Neural cell (in vitro differentiated cells): ENCODE measurements at regions not wholly inside any gene's neighbourhood (a gene's known extent, or its start where the extent isn't known, plus 50 kb on each side); places are given as distances from the start of the nearest gene placed in this dataset.

Experiments used
- MXI1 ChIP-seq: fragments of 450-650 bp; conservative IDR thresholded peaks from 2 replicates; pipeline ENCODE4 v1.6.1; 2014; ENCODE audit warnings: antibody characterized with exemption, mild to moderate bottlenecking; ENCODE audit not compliant: poor library complexity, severe bottlenecking
- SMC3 ChIP-seq: fragments of 450-650 bp; conservative IDR thresholded peaks from 2 replicates; pipeline ENCODE4 v1.6.1; 2014; ENCODE audit warnings: antibody characterized with exemption, mild to moderate bottlenecking, moderate library complexity; ENCODE audit not compliant: poor library complexity
- TF ChIP-seq, protein P1 (sequence below): fragments of 450-650 bp; IDR thresholded peaks from 2 replicates; pipeline ENCODE4 v1.5.1; 2014; ENCODE audit warnings: antibody characterized with exemption, mild to moderate bottlenecking, moderate library complexity; ENCODE audit not compliant: poor library complexity, severe bottlenecking

DNA sequence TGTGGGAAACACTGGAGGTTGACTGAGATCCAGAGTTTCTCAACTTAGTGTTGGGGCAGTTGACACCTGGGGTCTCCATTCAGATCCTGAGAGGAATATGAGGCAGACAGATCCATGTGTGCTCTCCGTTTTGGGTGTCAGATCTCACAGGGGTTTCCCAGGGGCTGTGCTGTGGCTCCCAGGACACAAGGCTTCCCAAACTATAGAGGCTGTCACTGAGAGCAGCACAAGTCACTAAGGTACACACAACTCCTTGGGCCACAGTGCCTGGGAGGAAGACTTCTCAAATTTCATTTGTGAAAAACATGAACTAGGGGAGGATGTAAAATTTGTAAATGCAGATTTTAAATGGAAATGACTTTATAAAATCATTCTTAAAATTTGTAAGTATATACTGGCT lies 363.6 kb downstream of the FBXO8 start:
- TF ChIP-seq SMC3, result no peak
- TF ChIP-seq, protein P1, sequence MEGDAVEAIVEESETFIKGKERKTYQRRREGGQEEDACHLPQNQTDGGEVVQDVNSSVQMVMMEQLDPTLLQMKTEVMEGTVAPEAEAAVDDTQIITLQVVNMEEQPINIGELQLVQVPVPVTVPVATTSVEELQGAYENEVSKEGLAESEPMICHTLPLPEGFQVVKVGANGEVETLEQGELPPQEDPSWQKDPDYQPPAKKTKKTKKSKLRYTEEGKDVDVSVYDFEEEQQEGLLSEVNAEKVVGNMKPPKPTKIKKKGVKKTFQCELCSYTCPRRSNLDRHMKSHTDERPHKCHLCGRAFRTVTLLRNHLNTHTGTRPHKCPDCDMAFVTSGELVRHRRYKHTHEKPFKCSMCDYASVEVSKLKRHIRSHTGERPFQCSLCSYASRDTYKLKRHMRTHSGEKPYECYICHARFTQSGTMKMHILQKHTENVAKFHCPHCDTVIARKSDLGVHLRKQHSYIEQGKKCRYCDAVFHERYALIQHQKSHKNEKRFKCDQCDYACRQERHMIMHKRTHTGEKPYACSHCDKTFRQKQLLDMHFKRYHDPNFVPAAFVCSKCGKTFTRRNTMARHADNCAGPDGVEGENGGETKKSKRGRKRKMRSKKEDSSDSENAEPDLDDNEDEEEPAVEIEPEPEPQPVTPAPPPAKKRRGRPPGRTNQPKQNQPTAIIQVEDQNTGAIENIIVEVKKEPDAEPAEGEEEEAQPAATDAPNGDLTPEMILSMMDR, result no peak
- TF ChIP-seq MXI1, result no peak
